Tibial artery (tissue), 4 donors: ENCODE measurements at regions not wholly inside any gene's neighbourhood (a gene's known extent, or its start where the extent isn't known, plus 50 kb on each side); places are given as distances from the start of the nearest gene placed in this dataset.

Experiments used
- DNase-seq, 2 donors: peaks; one replicate each; pipeline ENCODE4 v3.0.0-alpha.2; 2019
- H3K27ac ChIP-seq, 2 donors: fragments of 200-600 bp; sonication (generic) in 1 of 2; 1 replicate in 1 of 2; 2 replicates in 1 of 2; pipeline ENCODE4 v1.5.1; 2018 to 2019; ENCODE audit warnings: mild to moderate bottlenecking in 1 of 2
- H3K27me3 ChIP-seq, 2 donors: fragments of 200-600 bp; sonication (generic) in 1 of 2; one replicate each; pipeline versions ENCODE4 v1.5.1 to v1.6.0; 2016 to 2019
- H3K36me3 ChIP-seq, 3 donors: fragments of 200-600 bp; sonication (generic) in 2 of 3; one replicate each; pipeline ENCODE4 v1.5.1; 2016 to 2019; ENCODE audit warnings: mild to moderate bottlenecking in 2 of 3
- H3K4me1 ChIP-seq, 4 donors: fragments of 200-600 bp; sonication (generic) in 2 of 4; 1 replicate in 3 of 4; 2 replicates in 1 of 4; pipeline ENCODE4 v1.5.1; 2016 to 2019
- H3K4me3 ChIP-seq, 2 donors: fragments of 200-600 bp; sonication (generic) in 1 of 2; 1 replicate in 1 of 2; 2 replicates in 1 of 2; pipeline ENCODE4 v1.5.1; 2018 to 2019; ENCODE audit warnings: mild to moderate bottlenecking in 2 of 2
- H3K9me3 ChIP-seq, 3 donors: fragments of 200-600 bp; sonication (generic) in 1 of 3; one replicate each; pipeline ENCODE4 v1.5.1; 2016 to 2019
- CTCF ChIP-seq, 2 experiments: fragments of 200-600 bp in 1 of 2; fragments of 450-650 bp in 1 of 2; IDR thresholded peaks; one replicate each; pipeline ENCODE4 v1.5.1; 2017 to 2019; ENCODE audit warnings: antibody characterized with exemption in 2 of 2, mild to moderate bottlenecking in 1 of 2, moderate library complexity in 1 of 2
- intact Hi-C: fragments of 100-400 bp; cut with DNase I; formaldehyde crosslinking; loops from one replicate; pipeline ENCODE4 v1.15.0; 2023; ENCODE audit warnings: low total_unique reads

DNA sequence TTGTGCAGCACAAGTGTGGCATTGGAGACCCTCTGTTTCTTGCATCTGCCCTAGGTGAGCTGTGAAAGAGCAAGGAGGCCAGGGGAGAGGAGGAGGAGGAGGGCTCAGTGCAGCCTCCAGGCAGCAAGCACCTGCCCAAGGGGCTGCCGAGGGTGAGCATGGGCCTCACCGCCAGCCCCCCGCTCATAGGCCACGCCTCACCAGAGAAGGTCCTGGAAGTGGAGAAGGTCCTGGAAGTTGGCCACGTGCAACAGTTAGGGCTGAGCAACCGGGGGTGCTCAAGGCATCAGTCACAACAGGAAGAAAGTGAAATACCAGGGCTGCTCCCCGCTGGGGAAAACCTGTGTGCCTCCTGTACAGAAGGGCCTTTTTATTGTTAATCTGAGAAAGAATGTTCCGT lies 168.9 kb downstream of the TEX29 start:
- no peaks in the 10 kb centered on the region for H3K4me1 ChIP-seq
- H3K9me3 ChIP-seq = peaks cover 0 to 29% (median 28%) of the 10 kb centered on the region in 3 donors
- peak in 1 of 2 donors; percentile 3 for DNase-seq
- H3K27ac ChIP-seq = no peak overlapping the region
- H3K27me3 ChIP-seq = peaks cover 0 to 5% of the 10 kb centered on the region in 2 donors
- intact Hi-C loops = no loop called here
- TF ChIP-seq CTCF (IDR thresholded peaks at IDR 0.05) = no peak
- H3K36me3 ChIP-seq = no peaks in the 10 kb centered on the region
- no peak overlapping the region for H3K4me3 ChIP-seq

- peak in 1 of 2 donors; percentile 45 for DNase-seq
- H3K4me3 ChIP-seq = no peak overlapping the region
- no peaks in the 10 kb centered on the region for H3K4me1 ChIP-seq
- no peak overlapping the region for H3K27ac ChIP-seq
- peaks cover 0 to 5% of the 10 kb centered on the region in 2 donors for H3K27me3 ChIP-seq
- no peaks in the 10 kb centered on the region for H3K36me3 ChIP-seq
- TF ChIP-seq CTCF (IDR thresholded peaks at IDR 0.05) = no peak
- intact Hi-C loops = no loop called here
- peaks cover 0 to 29% (median 28%) of the 10 kb centered on the region in 3 donors for H3K9me3 ChIP-seq
These were observed 170.2 kb downstream of the TEX29 start for GRCh38 chr13:111490611-111491010.

DNA sequence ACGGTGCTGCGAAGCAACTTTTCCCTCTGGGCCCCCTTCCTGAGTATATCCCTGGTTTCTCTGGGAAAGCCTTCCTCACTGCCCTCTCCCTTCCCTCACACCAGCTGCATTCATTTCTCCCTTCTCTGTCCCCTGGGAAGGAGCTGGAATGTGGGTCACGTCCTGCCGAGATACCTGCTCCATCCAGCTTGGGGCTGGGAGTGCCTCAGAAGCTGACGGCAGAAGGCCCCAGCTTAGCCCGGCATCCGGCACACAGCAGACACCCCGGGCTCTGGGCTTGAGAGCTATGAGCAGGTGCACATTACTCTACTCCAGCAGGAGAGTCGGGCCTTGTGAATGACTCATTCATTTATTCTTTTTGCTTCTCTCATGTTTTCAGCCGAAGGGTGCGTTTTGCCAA lies 170.6 kb downstream of the TEX29 start:
- intact Hi-C loops = no loop called here
- DNase-seq = peak in 1 of 2 donors; percentile 24
- H3K27me3 ChIP-seq = peaks cover 0 to 5% of the 10 kb centered on the region in 2 donors

DNA sequence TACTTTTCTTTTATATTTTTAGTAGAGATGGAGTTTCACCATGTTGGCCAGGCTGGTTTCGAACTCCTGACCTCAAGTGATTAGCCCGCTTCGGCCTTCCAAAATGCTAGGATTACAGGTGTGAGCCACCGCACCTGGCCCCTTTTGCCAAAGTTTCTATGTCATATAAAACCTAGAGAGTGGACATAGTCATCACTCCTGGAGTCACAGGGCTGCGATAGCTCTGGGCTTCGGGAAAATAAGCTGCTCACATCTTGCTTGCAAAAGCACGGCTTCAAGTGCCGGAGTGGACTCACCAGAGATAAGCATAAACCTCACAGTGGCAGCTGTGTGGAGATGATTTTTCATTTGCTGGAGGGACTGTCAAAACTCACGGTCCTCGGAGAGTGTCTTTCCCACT lies 171.2 kb downstream of the TEX29 start:
- H3K4me3 ChIP-seq = no peak overlapping the region
- peaks cover 0 to 5% of the 10 kb centered on the region in 2 donors for H3K27me3 ChIP-seq
- H3K4me1 ChIP-seq = no peaks in the 10 kb centered on the region
- H3K36me3 ChIP-seq = no peaks in the 10 kb centered on the region
- TF ChIP-seq CTCF (IDR thresholded peaks at IDR 0.05) = no peak
- intact Hi-C loops = no loop called here
- DNase-seq = peak; percentile 2 to 17
- no peak overlapping the region for H3K27ac ChIP-seq
- peaks cover 0 to 23% (median 19%) of the 10 kb centered on the region in 3 donors for H3K9me3 ChIP-seq

More for the DNA sequence above, 170.6 kb downstream of the TEX29 start:
- Histone ChIP-seq H3K4me1 (no peaks in the 10 kb centered on the region), H3K36me3 (no peaks in the 10 kb centered on the region), H3K27ac (no peak overlapping the region), H3K4me3 (no peak overlapping the region), H3K9me3 (peaks cover 0 to 29% (median 25%) of the 10 kb centered on the region in 3 donors)
- TF ChIP-seq CTCF (IDR thresholded peaks at IDR 0.05) = no peak

DNA sequence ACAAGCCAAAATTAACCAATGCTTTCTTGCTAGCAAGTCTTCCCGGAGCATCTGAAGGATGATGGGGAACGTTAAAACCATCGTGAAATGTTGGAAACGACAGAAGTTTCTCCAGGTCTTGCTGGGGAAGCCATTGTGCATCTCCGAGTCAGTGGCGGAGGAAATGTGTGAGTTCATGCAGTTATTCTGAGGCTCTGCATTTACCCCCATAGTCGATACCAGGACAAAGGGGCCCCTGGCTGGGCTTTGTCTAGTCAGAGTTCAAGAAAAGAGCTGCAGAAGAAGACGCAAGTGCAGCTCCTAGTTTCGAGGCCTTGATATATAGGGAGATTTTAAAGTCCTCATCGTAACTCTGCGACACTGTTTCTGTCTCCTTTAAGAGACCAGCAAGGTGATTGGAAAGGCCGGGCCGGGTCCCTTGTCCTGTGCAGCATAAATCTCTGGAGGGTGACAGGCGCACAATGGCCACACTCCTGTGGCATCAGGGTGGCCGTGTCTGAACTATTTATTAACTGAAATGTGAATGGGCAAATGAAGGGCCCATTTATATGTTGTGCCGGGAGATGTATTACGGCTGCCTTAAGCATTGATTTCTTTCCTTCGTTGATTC lies 172.0 kb downstream of the TEX29 start:
- Histone ChIP-seq H3K4me3 (no peak overlapping the region), H3K27me3 (peaks cover 0 to 5% of the 10 kb centered on the region in 2 donors), H3K9me3 (peaks cover 0 to 15% (median 12%) of the 10 kb centered on the region in 3 donors), H3K27ac (no peak overlapping the region), H3K4me1 (no peaks in the 10 kb centered on the region), H3K36me3 (no peaks in the 10 kb centered on the region)
- TF ChIP-seq CTCF (IDR thresholded peaks at IDR 0.05) = no peak
- intact Hi-C loops = no loop called here
- peak; percentile 17 to 44 for DNase-seq
